ENCODE measurements at regions not wholly inside any gene's neighbourhood (a gene's known extent, or its start where the extent isn't known, plus 50 kb on each side); places are given as distances from the start of the nearest gene placed in this dataset.

GRCh38 chr6:80433673-80434025 is 327.2 kb downstream of the BCKDHB start:
- WGBS, 2 experiments (ENCODE audit: extremely low coverage in 1 of 2, insufficient coverage in 1 of 2, insufficient read length in 1 of 2, insufficient replicate concordance in 2 of 2, low coverage in 1 of 2, low lambda C conversion rate in 2 of 2, missing lambda C conversion rate in 1 of 2) = 88% methylated on average over 2 of the region's 2 CpGs; no CpG with 5 or more reads in 1 of the 2 experiments
- H3K18ac ChIP-seq (ENCODE audit: extremely low read depth, low read length) = no peak overlapping the region; the same call in 1 of the 2 replicates
- H3K79me1 ChIP-seq (ENCODE audit: low read depth, low read length) = no peaks in the 10 kb centered on the region
- H2BK5ac ChIP-seq (ENCODE audit: low read depth, low read length) = 0 out of 2 replicates have a peak overlapping the region, but pooled peaks have one; percentile 26
- no peak overlapping the region for H2BK12ac ChIP-seq (ENCODE audit: low read depth, low read length)
- H3K79me2 ChIP-seq (ENCODE audit: control insufficient read depth in 1 of 2, insufficient read depth in 2 of 2, low read length in 2 of 2) = no peaks in the 10 kb centered on the region
- ChIA-PET POLR2A (ENCODE audit: partially characterized antibody) (no interaction called here), CTCF (ENCODE audit: partially characterized antibody) (interaction anchor here (0.6 to 1.4 kb wide), 2 partner anchors 10 to 567 kb away, joined by 3 to 5 read pairs; no protein-coding TSS in a partner anchor)
- no peak overlapping the region for H4K5ac ChIP-seq (ENCODE audit: insufficient read length, low read depth, low read length)
- DNase-seq (ENCODE audit: low read depth in 1 of 2, low spot score in 2 of 2) (no peak), FAIRE-seq (no peak)
- no peak overlapping the region for H3K27ac ChIP-seq (ENCODE audit: low read depth, low read length)
- no peaks in the 10 kb centered on the region for H3K23me2 ChIP-seq (ENCODE audit: low read depth, low read length)
- no peak overlapping the region for H4K8ac ChIP-seq (ENCODE audit: extremely low read depth, insufficient read depth, low read length)
- no peak overlapping the region for H4K91ac ChIP-seq (replicated peaks; ENCODE audit: insufficient read length, low read length)
- H3K27me3 ChIP-seq (replicated peaks in 1 of 4; ENCODE audit: control insufficient read depth in 3 of 4, extremely low read depth in 1 of 4, insufficient read depth in 3 of 4, low read length in 3 of 4) = no peaks in the 10 kb centered on the region
- no peak overlapping the region for H2BK15ac ChIP-seq (ENCODE audit: low read length)
- H3K14ac ChIP-seq (ENCODE audit: insufficient read length) = no peak overlapping the region
- no peak overlapping the region for H3K23ac ChIP-seq (ENCODE audit: insufficient read length)
- H3K4me3 ChIP-seq (ENCODE audit: extremely low read depth in 1 of 4, insufficient read depth in 2 of 4, low read depth in 3 of 4, low read length in 4 of 4) = no peak overlapping the region
- H3K36me3 ChIP-seq (ENCODE audit: control insufficient read depth in 2 of 4, insufficient read depth in 4 of 4, low read length in 3 of 4) = no peaks in the 10 kb centered on the region
- no peak overlapping the region for H3K9ac ChIP-seq (replicated peaks in 1 of 4; ENCODE audit: extremely low read depth in 1 of 4, low read depth in 3 of 4, low read length in 3 of 4)
- H3K56ac ChIP-seq (replicated peaks; ENCODE audit: insufficient read length, low read depth, low read length) = no peak overlapping the region
- no peaks in the 10 kb centered on the region for H3K9me3 ChIP-seq (ENCODE audit: insufficient read depth in 2 of 2, low read depth in 1 of 2, low read length in 1 of 2)
- H2AFZ ChIP-seq (ENCODE audit: low read length) = no peak overlapping the region; the same call in 1 of the 2 replicates
- no peak overlapping the region for H2BK120ac ChIP-seq (replicated peaks; ENCODE audit: low read depth, low read length)
- H2BK20ac ChIP-seq (ENCODE audit: low read length) = no peak overlapping the region
- peaks cover 0 to 5% (median under 1%) of the 10 kb centered on the region in 4 experiments; a peak in 3 of 7 replicates for H3K4me1 ChIP-seq (replicated peaks in 1 of 4; ENCODE audit: control insufficient read depth in 3 of 4, insufficient read depth in 4 of 4, low read length in 3 of 4)
- no peak overlapping the region for H2AK5ac ChIP-seq (ENCODE audit: low read depth, low read length)
- H4K20me1 ChIP-seq (replicated peaks in 1 of 2; ENCODE audit: control insufficient read depth in 1 of 2, insufficient read depth in 2 of 2, low read length in 2 of 2) = no peaks in the 10 kb centered on the region
- peak overlapping the region in 1 of 2 experiments; percentile 20; a peak in 1 of 4 replicates for H3K4me2 ChIP-seq (ENCODE audit: insufficient read depth in 1 of 2, low read depth in 2 of 2, low read length in 2 of 2)
- no peak overlapping the region for H3K4ac ChIP-seq (replicated peaks; ENCODE audit: insufficient read length, low read depth, low read length)
- TF ChIP-seq CBX5 (IDR thresholded peaks at IDR 0.05; ENCODE audit: low read depth, low read length) (no peak), JUN (IDR thresholded peaks at IDR 0.05; ENCODE audit: low read depth, low read length) (no peak), ATF2 (IDR thresholded peaks at IDR 0.05; ENCODE audit: low read length) (no peak), E2F6 (IDR thresholded peaks at IDR 0.05) (no peak), BCL11A (IDR thresholded peaks at IDR 0.05; ENCODE audit: low read depth in 2 of 2, low read length in 2 of 2) (no peak), SUZ12 (IDR thresholded peaks at IDR 0.05; ENCODE audit: low read length) (no peak), YY1 (IDR thresholded peaks at IDR 0.05; ENCODE audit: low read depth, low read length) (no peak), SP4 (IDR thresholded peaks at IDR 0.05; ENCODE audit: low read length) (no peak), GABPA (IDR thresholded peaks at IDR 0.05; ENCODE audit: borderline replicate concordance, insufficient read depth, low read length) (no peak), SP1 (IDR thresholded peaks at IDR 0.05; ENCODE audit: low read depth, low read length) (no peak), KDM1A (IDR thresholded peaks at IDR 0.05; ENCODE audit: borderline replicate concordance, low read length) (no peak), RXRA (IDR thresholded peaks at IDR 0.05; ENCODE audit: insufficient read depth, low read depth, low read length) (no peak), CHD1 (IDR thresholded peaks at IDR 0.05; ENCODE audit: low read depth, low read length) (no peak)

Data from H1 (cell line).